K562 (cell line): ENCODE measurements at regions not wholly inside any gene's neighbourhood (a gene's known extent, or its start where the extent isn't known, plus 50 kb on each side); places are given as distances from the start of the nearest gene placed in this dataset.

Experiments used
- ATAC-seq: fragments of 200-7000 bp; cut with Tn5 transposase; 3 replicates; pipeline ENCODE4 v1.9.1; 2020; ENCODE audit warnings: moderate library complexity
- BruUV-seq: library from RNA; stranded (reverse); fragments of 400-500 nt; replicated peaks from 2 replicates; lab custom pipeline; 2021; lab: Mats Ljungman, UMichigan
- CTCF ChIA-PET: fragments of 300-600 bp; formaldehyde crosslinking; extraction: SDS; loops from one replicate; lab custom pipeline; 2021; ENCODE audit warnings: low intra/inter-chr PET ratio; lab: Yijun Ruan, JAX
- POLR2A ChIA-PET: fragments of 300-600, 350-650 bp; sonication (Branson Sonifier 250); formaldehyde crosslinking; extraction: SDS; loops from one replicate; lab custom pipeline; 2021; ENCODE audit warnings: antibody characterized with exemption, inconsistent platforms; lab: Yijun Ruan, JAX
- DNase-seq, 4 experiments: peaks; one replicate each; pipeline versions ENCODE4 v3.0.0 to v3.0.0-alpha.2; 2011 to 2018; ENCODE audit warnings: low spot score in 3 of 4, mixed read lengths in 3 of 4; ENCODE audit errors: extremely low read depth in 1 of 4
- FAIRE-seq: peaks from 2 replicates; lab custom pipeline; 2011; peaks lifted over from hg19 to GRCh38; lab: Jason Lieb, UNC
- H2AFZ ChIP-seq: 2 replicates; pipeline ENCODE4 v1.6.0; 2011; ENCODE audit warnings: low read depth, low read length, control low read depth, inconsistent platforms
- H3K27ac ChIP-seq: fragments of 200-600 bp; 3 replicates; pipeline ENCODE4 v1.8.0; 2011; ENCODE audit warnings: low read depth, mild to moderate bottlenecking, control low read depth, inconsistent platforms, low read length, moderate library complexity, mixed read lengths; ENCODE audit errors: extremely low read depth
- H3K27me3 ChIP-seq, 2 experiments: fragments of 300-600 bp in 1 of 2; 2 replicates in 1 of 2; 3 replicates in 1 of 2; pipeline versions ENCODE4 v1.6.0 to v1.8.0; 2011; ENCODE audit warnings: inconsistent platforms in 2 of 2, low read length in 2 of 2, mild to moderate bottlenecking in 1 of 2, mixed read lengths in 1 of 2, moderate library complexity in 1 of 2; ENCODE audit not compliant: control insufficient read depth in 2 of 2, insufficient read depth in 2 of 2
- H3K36me3 ChIP-seq: fragments of 300-600 bp; 3 replicates; pipeline ENCODE4 v1.8.0; 2011; ENCODE audit warnings: mild to moderate bottlenecking, low read length, inconsistent platforms; ENCODE audit not compliant: control insufficient read depth, insufficient read depth
- H3K4me1 ChIP-seq, 2 experiments: fragments of 200-600 bp in 1 of 2; replicated peaks in 1 of 2; 2 replicates in 1 of 2; 3 replicates in 1 of 2; pipeline versions ENCODE4 v1.5.1 to v1.8.0; 2011; ENCODE audit warnings: inconsistent platforms in 2 of 2, low read length in 2 of 2, mild to moderate bottlenecking in 1 of 2, mixed read lengths in 1 of 2, moderate library complexity in 1 of 2; ENCODE audit not compliant: control insufficient read depth in 2 of 2, insufficient read depth in 2 of 2
- H3K4me2 ChIP-seq: 2 replicates; pipeline ENCODE4 v1.6.1; 2011; ENCODE audit warnings: low read length, control low read depth, inconsistent platforms, mixed read lengths; ENCODE audit not compliant: insufficient read depth
- H3K4me3 ChIP-seq: fragments of 200-600 bp; sonication (generic), shearing (Covaris generic); 2 replicates; pipeline ENCODE4 v1.5.1; 2016; ENCODE audit warnings: control low read depth, inconsistent platforms
- H3K79me2 ChIP-seq: fragments of 200-600 bp; 3 replicates; pipeline ENCODE4 v1.8.0; 2011; ENCODE audit warnings: low read length, inconsistent platforms; ENCODE audit not compliant: control insufficient read depth, insufficient read depth
- H3K9ac ChIP-seq, 2 experiments: 2 replicates each; pipeline versions ENCODE4 v1.6.0 to v1.6.1; 2011; ENCODE audit warnings: low read depth in 2 of 2, low read length in 2 of 2, control low read depth in 1 of 2, inconsistent platforms in 1 of 2, mild to moderate bottlenecking in 1 of 2, mixed read lengths in 1 of 2; ENCODE audit not compliant: insufficient read depth in 1 of 2
- H3K9me1 ChIP-seq: one replicate; pipeline ENCODE4 v1.6.0; 2011; ENCODE audit warnings: inconsistent platforms, mild to moderate bottlenecking, low read length, moderate library complexity; ENCODE audit not compliant: control insufficient read depth, insufficient read depth
- H3K9me3 ChIP-seq: replicated peaks from 2 replicates; pipeline ENCODE4 v1.5.1; 2011; ENCODE audit warnings: low read depth, low read length, inconsistent platforms; ENCODE audit not compliant: control insufficient read depth, insufficient read depth
- H4K20me1 ChIP-seq: replicated peaks from 2 replicates; pipeline ENCODE4 v1.6.1; 2011; ENCODE audit warnings: low read length, inconsistent platforms, mixed read lengths; ENCODE audit not compliant: control insufficient read depth, insufficient read depth
- AFF1 ChIP-seq, 2 experiments: fragments of 450-650 bp; IDR thresholded peaks; 2 replicates each; pipeline ENCODE4 v1.6.1; 2018; ENCODE audit warnings: mild to moderate bottlenecking in 2 of 2, low read depth in 1 of 2; ENCODE audit not compliant: partially characterized antibody in 2 of 2
- CEBPZ ChIP-seq: fragments of 150-350 bp; IDR thresholded peaks from 2 replicates; pipeline ENCODE4 v1.6.1; 2014; ENCODE audit warnings: low read depth, mild to moderate bottlenecking, low read length, borderline replicate concordance
- GABPB2 ChIP-seq: fragments of 250-450 bp; sonication (Bioruptor Pico); conservative IDR thresholded peaks from 2 replicates; pipeline ENCODE4 v1.5.1; 2021; ENCODE audit warnings: mild to moderate bottlenecking
- GTF2A2 ChIP-seq: IDR thresholded peaks from 2 replicates; pipeline ENCODE4 v1.6.1; 2016; ENCODE audit warnings: mild to moderate bottlenecking, missing genetic modification characterization, missing compliant biosample characterization
- KAT2B ChIP-seq: IDR thresholded peaks from one replicate; pipeline ENCODE4 v1.6.1; 2012; ENCODE audit warnings: low read depth, mild to moderate bottlenecking, control low read depth, inconsistent platforms, low read length, moderate library complexity
- LARP7 ChIP-seq: fragments of 450-650 bp; IDR thresholded peaks from 2 replicates; pipeline ENCODE4 v1.6.1; 2016
- NFYB ChIP-seq: IDR thresholded peaks from 2 replicates; pipeline ENCODE4 v1.6.1; 2011; ENCODE audit warnings: mild to moderate bottlenecking, moderate library complexity; ENCODE audit not compliant: insufficient read length; ENCODE audit errors: extremely low read depth
- SNAPC5 ChIP-seq: fragments of 250-450 bp; sonication (Bioruptor Pico); IDR thresholded peaks from 2 replicates; pipeline ENCODE4 v1.8.0; 2021; ENCODE audit warnings: moderate library complexity, mild to moderate bottlenecking, inconsistent platforms
- TAL1 ChIP-seq: fragments of 450-650 bp; IDR thresholded peaks from 2 replicates; pipeline ENCODE4 v1.6.1; 2016; ENCODE audit warnings: mild to moderate bottlenecking
- TFAM ChIP-seq: fragments of 250-450 bp; sonication (Bioruptor Pico); conservative IDR thresholded peaks from 2 replicates; pipeline ENCODE4 v1.5.0; 2021; ENCODE audit warnings: mild to moderate bottlenecking, moderate library complexity
- ZNF280B ChIP-seq: fragments of 250-450 bp; sonication (Bioruptor Pico); IDR thresholded peaks from 2 replicates; pipeline ENCODE4 v1.5.1; 2021; ENCODE audit warnings: mild to moderate bottlenecking
- in situ Hi-C: fragments of 300-500 bp; cut with MboI; formaldehyde crosslinking; loops from 4 replicates; pipeline ENCODE4 v1.15.0; 2018; ENCODE audit warnings: inconsistent platforms, mixed read lengths
- intact Hi-C: fragments of 100-400 bp; cut with micrococcal nuclease; formaldehyde crosslinking; loops from 2 replicates; pipeline ENCODE4 v1.14.2; 2022
- TF ChIP-seq, protein P1 (sequence below): fragments of 250-450 bp; sonication (Bioruptor Pico); IDR thresholded peaks from 2 replicates; pipeline ENCODE4 v1.8.0; 2021; ENCODE audit warnings: borderline replicate concordance, mild to moderate bottlenecking, moderate library complexity; ENCODE audit not compliant: poor library complexity, severe bottlenecking

GRCh38 chr18:40841467-40841866, 1113.6 kb upstream of the PIK3C3 start:
- Histone ChIP-seq H3K4me2 (no peak overlapping the region), H3K27me3 (no peaks in the 10 kb centered on the region), H3K4me1 (no peaks in the 10 kb centered on the region), H3K9me3 (no peaks in the 10 kb centered on the region; the same call in 1 of the 2 replicates), H3K9me1 (no peaks in the 10 kb centered on the region), H4K20me1 (no peaks in the 10 kb centered on the region), H3K36me3 (no peaks in the 10 kb centered on the region), H3K9ac (no peak overlapping the region), H3K4me3 (no peak overlapping the region), H3K27ac (no peak overlapping the region), H2AFZ (no peak overlapping the region), H3K79me2 (no peaks in the 10 kb centered on the region)
- ATAC-seq (no peak), FAIRE-seq (no peak), DNase-seq (no peak)
- BruUV-seq, result no TSS peak
- CTCF ChIA-PET, result no interaction called here
- POLR2A ChIA-PET, result no interaction called here
- in situ Hi-C loops (no loop called here), intact Hi-C loops (no loop called here)
- no peak for TF ChIP-seq SNAPC5
- no peak for TF ChIP-seq TFAM
- no peak for TF ChIP-seq LARP7
- no peak for TF ChIP-seq AFF1 (IDR thresholded peaks at IDR 0.05; ENCODE audit: low read depth in 1 of 2, partially characterized antibody in 2 of 2)
- TF ChIP-seq KAT2B, result no peak
- TF ChIP-seq GABPB2 (CRISPR knock-in tag), result no peak
- no peak for TF ChIP-seq CEBPZ
- TF ChIP-seq, protein P1, sequence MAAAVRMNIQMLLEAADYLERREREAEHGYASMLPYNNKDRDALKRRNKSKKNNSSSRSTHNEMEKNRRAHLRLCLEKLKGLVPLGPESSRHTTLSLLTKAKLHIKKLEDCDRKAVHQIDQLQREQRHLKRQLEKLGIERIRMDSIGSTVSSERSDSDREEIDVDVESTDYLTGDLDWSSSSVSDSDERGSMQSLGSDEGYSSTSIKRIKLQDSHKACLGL (CRISPR knock-in tag), result no peak
- no peak for TF ChIP-seq ZNF280B (CRISPR knock-in tag)
- no peak for TF ChIP-seq NFYB
- TF ChIP-seq GTF2A2, result no peak
- no peak for TF ChIP-seq TAL1
